ENCODE measurements at regions not wholly inside any gene's neighbourhood (a gene's known extent, or its start where the extent isn't known, plus 50 kb on each side); places are given as distances from the start of the nearest gene placed in this dataset.

- Histone ChIP-seq H3K9me3 (ENCODE audit: insufficient read depth, low read depth) (no peaks in the 10 kb centered on the region), H3K4me3 (no peak overlapping the region), H4K20me1 (ENCODE audit: insufficient read depth) (no peaks in the 10 kb centered on the region), H3K4me2 (no peak overlapping the region), H2AFZ (no peak overlapping the region), H3F3A (ENCODE audit: insufficient read depth, low read depth) (no peaks in the 10 kb centered on the region), H3K27ac (no peak overlapping the region), H3K36me3 (ENCODE audit: low read depth) (no peaks in the 10 kb centered on the region), H3K9me2 (ENCODE audit: insufficient read depth) (no peaks in the 10 kb centered on the region), H3K79me2 (ENCODE audit: low read depth) (no peaks in the 10 kb centered on the region), H3K27me3 (ENCODE audit: insufficient read depth, low read depth) (no peaks in the 10 kb centered on the region), H3K4me1 (replicated peaks; ENCODE audit: insufficient read depth) (no peaks in the 10 kb centered on the region)
- no peak for DNase-seq
- ChIA-PET CTCF (no interaction called here), POLR2A (ENCODE audit: unreplicated experiment) (no interaction called here)
- BruUV-seq (replicated peaks), result no TSS peak
- TF ChIP-seq CTCF (conservative IDR thresholded peaks at IDR 0.05) (no peak), EZH2 (IDR thresholded peaks at IDR 0.05; ENCODE audit: low read depth) (no peak)
- intact Hi-C loops (cut with micrococcal nuclease; ENCODE audit: unreplicated experiment), result no loop called here
Observed at GRCh38 chr13:84686973-84687372, 804.7 kb upstream of the SLITRK1 start.

GRCh38 chr13:84686458-84686857 is 804.2 kb upstream of the SLITRK1 start:
- no peaks in the 10 kb centered on the region for H3K9me3 ChIP-seq (ENCODE audit: insufficient read depth, low read depth)
- H2AFZ ChIP-seq, result no peak overlapping the region
- no peak for DNase-seq
- no peak overlapping the region for H3K27ac ChIP-seq
- no peak overlapping the region for H3K4me2 ChIP-seq
- H3K4me1 ChIP-seq (replicated peaks; ENCODE audit: insufficient read depth), result no peaks in the 10 kb centered on the region
- TF ChIP-seq CTCF (conservative IDR thresholded peaks at IDR 0.05) (no peak), EZH2 (IDR thresholded peaks at IDR 0.05; ENCODE audit: low read depth) (no peak)
- no peaks in the 10 kb centered on the region for H3K27me3 ChIP-seq (ENCODE audit: insufficient read depth, low read depth)
- POLR2A ChIA-PET (ENCODE audit: unreplicated experiment), result no interaction called here
- H4K20me1 ChIP-seq (ENCODE audit: insufficient read depth), result no peaks in the 10 kb centered on the region
- no peaks in the 10 kb centered on the region for H3K9me2 ChIP-seq (ENCODE audit: insufficient read depth)
- BruUV-seq (replicated peaks), result no TSS peak
- intact Hi-C loops (cut with micrococcal nuclease; ENCODE audit: unreplicated experiment), result no loop called here
- H3K4me3 ChIP-seq, result no peak overlapping the region
- CTCF ChIA-PET, result no interaction called here
- no peaks in the 10 kb centered on the region for H3K79me2 ChIP-seq (ENCODE audit: low read depth)
- H3F3A ChIP-seq (ENCODE audit: insufficient read depth, low read depth), result no peaks in the 10 kb centered on the region
- H3K36me3 ChIP-seq (ENCODE audit: low read depth), result no peaks in the 10 kb centered on the region

- Histone ChIP-seq H3K27ac (no peak overlapping the region), H3K36me3 (ENCODE audit: low read depth) (no peaks in the 10 kb centered on the region), H4K20me1 (ENCODE audit: insufficient read depth) (no peaks in the 10 kb centered on the region), H3K4me2 (no peak overlapping the region), H3K4me3 (no peak overlapping the region), H3F3A (ENCODE audit: insufficient read depth, low read depth) (no peaks in the 10 kb centered on the region), H3K9me2 (ENCODE audit: insufficient read depth) (no peaks in the 10 kb centered on the region), H3K4me1 (replicated peaks; ENCODE audit: insufficient read depth) (no peaks in the 10 kb centered on the region), H2AFZ (no peak overlapping the region), H3K9me3 (ENCODE audit: insufficient read depth, low read depth) (no peaks in the 10 kb centered on the region), H3K79me2 (ENCODE audit: low read depth) (no peaks in the 10 kb centered on the region), H3K27me3 (ENCODE audit: insufficient read depth, low read depth) (no peaks in the 10 kb centered on the region)
- TF ChIP-seq EZH2 (IDR thresholded peaks at IDR 0.05; ENCODE audit: low read depth), result no peak
- no peak for TF ChIP-seq CTCF (conservative IDR thresholded peaks at IDR 0.05)
- ChIA-PET POLR2A (ENCODE audit: unreplicated experiment) (no interaction called here), CTCF (no interaction called here)
- DNase-seq, result no peak
- no TSS peak for BruUV-seq (replicated peaks)
- intact Hi-C loops (cut with micrococcal nuclease; ENCODE audit: unreplicated experiment), result no loop called here
Observed at GRCh38 chr13:84684804-84685203, 802.5 kb upstream of the SLITRK1 start.

Data from PC-9 (cell line).